ENCODE measurements at regions not wholly inside any gene's neighbourhood (a gene's known extent, or its start where the extent isn't known, plus 50 kb on each side); places are given as distances from the start of the nearest gene placed in this dataset.

DNA sequence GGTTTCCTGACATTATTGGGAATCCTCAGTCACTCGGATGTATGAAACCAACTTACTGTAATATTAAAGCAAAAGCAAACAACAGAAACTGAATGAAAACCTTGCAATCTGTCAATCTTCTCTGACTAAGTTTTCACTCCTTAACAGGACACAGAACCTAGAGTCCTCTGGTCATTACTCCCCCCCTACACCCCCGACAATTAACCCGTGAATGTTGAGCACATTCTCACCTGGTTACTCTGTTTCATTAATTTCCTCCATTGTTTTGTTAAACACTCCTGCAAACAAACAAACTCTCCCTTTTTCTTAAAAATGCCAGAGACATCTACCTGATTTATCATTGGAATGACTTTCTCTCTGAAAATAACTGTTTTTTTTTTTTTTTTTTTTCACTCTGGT, 469.0 kb upstream of the PRKX start:
- ATAC-seq (no peak), FAIRE-seq (no peak), DNase-seq (ENCODE audit: low read depth, low spot score) (no peak)
- intact Hi-C loops (cut with micrococcal nuclease; ENCODE audit: unreplicated experiment) (no loop called here), in situ Hi-C loops (cut with MboI) (no loop called here)
- SMC1A ChIA-PET (ENCODE audit: uncharacterized antibody, unreplicated experiment) = no interaction called here
- RAD21 ChIA-PET (ENCODE audit: unreplicated experiment) = no interaction called here
- Histone ChIP-seq H3K27ac (ENCODE audit: control insufficient read depth, insufficient read depth) (no peak overlapping the region), H4K20me1 (ENCODE audit: control insufficient read depth, insufficient read depth) (no peaks in the 10 kb centered on the region), H2AFZ (ENCODE audit: control insufficient read depth, low read depth, low read length) (no peak overlapping the region), H3K36me3 (ENCODE audit: control insufficient read depth in 2 of 2, insufficient read depth in 2 of 2, low read length in 1 of 2) (no peaks in the 10 kb centered on the region), H3K4me2 (ENCODE audit: control insufficient read depth, insufficient read depth) (no peak overlapping the region), H3K4me3 (no peak overlapping the region), H3K9ac (ENCODE audit: control insufficient read depth, insufficient read depth, low read length) (no peak overlapping the region), H3K4me1 (ENCODE audit: control insufficient read depth, insufficient read depth, low read length) (no peaks in the 10 kb centered on the region), H3K9me3 (replicated peaks; ENCODE audit: control insufficient read depth, insufficient read depth, low read length) (no peaks in the 10 kb centered on the region), H3K79me2 (ENCODE audit: control insufficient read depth, insufficient read depth, low read length) (no peaks in the 10 kb centered on the region), H3K27me3 (replicated peaks in 1 of 2; ENCODE audit: control insufficient read depth in 2 of 2, insufficient read depth in 2 of 2, low read length in 1 of 2) (no peaks in the 10 kb centered on the region)
- no TSS peak for BruUV-seq (replicated peaks)
- CTCF ChIA-PET = no interaction called here
- WGBS (ENCODE audit: insufficient coverage, insufficient replicate concordance, low lambda C conversion rate, missing lambda C conversion rate) = 2% methylated on average over 3 of the region's 3 CpGs
- POLR2A ChIA-PET = no interaction called here
- TF ChIP-seq, protein P1, sequence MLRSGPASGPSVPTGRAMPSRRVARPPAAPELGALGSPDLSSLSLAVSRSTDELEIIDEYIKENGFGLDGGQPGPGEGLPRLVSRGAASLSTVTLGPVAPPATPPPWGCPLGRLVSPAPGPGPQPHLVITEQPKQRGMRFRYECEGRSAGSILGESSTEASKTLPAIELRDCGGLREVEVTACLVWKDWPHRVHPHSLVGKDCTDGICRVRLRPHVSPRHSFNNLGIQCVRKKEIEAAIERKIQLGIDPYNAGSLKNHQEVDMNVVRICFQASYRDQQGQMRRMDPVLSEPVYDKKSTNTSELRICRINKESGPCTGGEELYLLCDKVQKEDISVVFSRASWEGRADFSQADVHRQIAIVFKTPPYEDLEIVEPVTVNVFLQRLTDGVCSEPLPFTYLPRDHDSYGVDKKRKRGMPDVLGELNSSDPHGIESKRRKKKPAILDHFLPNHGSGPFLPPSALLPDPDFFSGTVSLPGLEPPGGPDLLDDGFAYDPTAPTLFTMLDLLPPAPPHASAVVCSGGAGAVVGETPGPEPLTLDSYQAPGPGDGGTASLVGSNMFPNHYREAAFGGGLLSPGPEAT (IDR thresholded peaks at IDR 0.05; ENCODE audit: low read depth) = no peak
- TF ChIP-seq, protein P2, sequence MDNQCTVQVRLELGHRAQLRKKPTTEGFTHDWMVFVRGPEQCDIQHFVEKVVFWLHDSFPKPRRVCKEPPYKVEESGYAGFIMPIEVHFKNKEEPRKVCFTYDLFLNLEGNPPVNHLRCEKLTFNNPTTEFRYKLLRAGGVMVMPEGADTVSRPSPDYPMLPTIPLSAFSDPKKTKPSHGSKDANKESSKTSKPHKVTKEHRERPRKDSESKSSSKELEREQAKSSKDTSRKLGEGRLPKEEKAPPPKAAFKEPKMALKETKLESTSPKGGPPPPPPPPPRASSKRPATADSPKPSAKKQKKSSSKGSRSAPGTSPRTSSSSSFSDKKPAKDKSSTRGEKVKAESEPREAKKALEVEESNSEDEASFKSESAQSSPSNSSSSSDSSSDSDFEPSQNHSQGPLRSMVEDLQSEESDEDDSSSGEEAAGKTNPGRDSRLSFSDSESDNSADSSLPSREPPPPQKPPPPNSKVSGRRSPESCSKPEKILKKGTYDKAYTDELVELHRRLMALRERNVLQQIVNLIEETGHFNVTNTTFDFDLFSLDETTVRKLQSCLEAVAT (IDR thresholded peaks at IDR 0.05) = no peak
- TF ChIP-seq ZNF274 (IDR thresholded peaks at IDR 0.05; ENCODE audit: insufficient read depth, insufficient read length) (no peak), NRF1 (conservative IDR thresholded peaks at IDR 0.05; ENCODE audit: low read depth, low read length) (no peak), SMC3 (IDR thresholded peaks at IDR 0.05; ENCODE audit: borderline replicate concordance, low read length) (no peak), PAX8 (IDR thresholded peaks at IDR 0.05) (no peak), EED (IDR thresholded peaks at IDR 0.05; ENCODE audit: low read depth) (no peak), ELK1 (IDR thresholded peaks at IDR 0.05; ENCODE audit: low read depth, low read length) (no peak), CBX3 (IDR thresholded peaks at IDR 0.05; ENCODE audit: borderline replicate concordance, low read depth) (no peak), STAT3 (IDR thresholded peaks at IDR 0.05; ENCODE audit: low read depth, low read length) (no peak), EGR1 (IDR thresholded peaks at IDR 0.05; ENCODE audit: borderline replicate concordance in 1 of 2, low read depth in 2 of 2, low read length in 2 of 2) (no peak), POU2F2 (IDR thresholded peaks at IDR 0.05; ENCODE audit: borderline replicate concordance, low read depth, low read length) (no peak), BCLAF1 (IDR thresholded peaks at IDR 0.05) (no peak)
- TF ChIP-seq, protein P3, sequence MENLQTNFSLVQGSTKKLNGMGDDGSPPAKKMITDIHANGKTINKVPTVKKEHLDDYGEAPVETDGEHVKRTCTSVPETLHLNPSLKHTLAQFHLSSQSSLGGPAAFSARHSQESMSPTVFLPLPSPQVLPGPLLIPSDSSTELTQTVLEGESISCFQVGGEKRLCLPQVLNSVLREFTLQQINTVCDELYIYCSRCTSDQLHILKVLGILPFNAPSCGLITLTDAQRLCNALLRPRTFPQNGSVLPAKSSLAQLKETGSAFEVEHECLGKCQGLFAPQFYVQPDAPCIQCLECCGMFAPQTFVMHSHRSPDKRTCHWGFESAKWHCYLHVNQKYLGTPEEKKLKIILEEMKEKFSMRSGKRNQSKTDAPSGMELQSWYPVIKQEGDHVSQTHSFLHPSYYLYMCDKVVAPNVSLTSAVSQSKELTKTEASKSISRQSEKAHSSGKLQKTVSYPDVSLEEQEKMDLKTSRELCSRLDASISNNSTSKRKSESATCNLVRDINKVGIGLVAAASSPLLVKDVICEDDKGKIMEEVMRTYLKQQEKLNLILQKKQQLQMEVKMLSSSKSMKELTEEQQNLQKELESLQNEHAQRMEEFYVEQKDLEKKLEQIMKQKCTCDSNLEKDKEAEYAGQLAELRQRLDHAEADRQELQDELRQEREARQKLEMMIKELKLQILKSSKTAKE (IDR thresholded peaks at IDR 0.05; ENCODE audit: low read depth, poor library complexity, severe bottlenecking) = no peak
- TF ChIP-seq, protein P4, sequence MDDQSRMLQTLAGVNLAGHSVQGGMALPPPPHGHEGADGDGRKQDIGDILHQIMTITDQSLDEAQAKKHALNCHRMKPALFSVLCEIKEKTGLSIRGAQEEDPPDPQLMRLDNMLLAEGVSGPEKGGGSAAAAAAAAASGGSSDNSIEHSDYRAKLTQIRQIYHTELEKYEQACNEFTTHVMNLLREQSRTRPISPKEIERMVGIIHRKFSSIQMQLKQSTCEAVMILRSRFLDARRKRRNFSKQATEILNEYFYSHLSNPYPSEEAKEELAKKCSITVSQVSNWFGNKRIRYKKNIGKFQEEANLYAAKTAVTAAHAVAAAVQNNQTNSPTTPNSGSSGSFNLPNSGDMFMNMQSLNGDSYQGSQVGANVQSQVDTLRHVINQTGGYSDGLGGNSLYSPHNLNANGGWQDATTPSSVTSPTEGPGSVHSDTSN (IDR thresholded peaks at IDR 0.05; ENCODE audit: insufficient replicate concordance, low read depth, low read length) = no peak

Measured in GM12878 (cell line).